GM19467 (cell line): ENCODE measurements at regions not wholly inside any gene's neighbourhood (a gene's known extent, or its start where the extent isn't known, plus 50 kb on each side); places are given as distances from the start of the nearest gene placed in this dataset.
"Not testable (repeated sequence)": the region's sequence is repeated elsewhere in the genome, so short reads cannot be mapped to it uniquely, and the experiment has no call there.

Source experiments
- ATAC-seq: cut with Tn5 transposase; IDR thresholded peaks from one replicate; pipeline ENCODE4 v1.9.1; 2021; ENCODE audit warnings: mild to moderate bottlenecking, moderate library complexity; ENCODE audit not compliant: unreplicated experiment

DNA sequence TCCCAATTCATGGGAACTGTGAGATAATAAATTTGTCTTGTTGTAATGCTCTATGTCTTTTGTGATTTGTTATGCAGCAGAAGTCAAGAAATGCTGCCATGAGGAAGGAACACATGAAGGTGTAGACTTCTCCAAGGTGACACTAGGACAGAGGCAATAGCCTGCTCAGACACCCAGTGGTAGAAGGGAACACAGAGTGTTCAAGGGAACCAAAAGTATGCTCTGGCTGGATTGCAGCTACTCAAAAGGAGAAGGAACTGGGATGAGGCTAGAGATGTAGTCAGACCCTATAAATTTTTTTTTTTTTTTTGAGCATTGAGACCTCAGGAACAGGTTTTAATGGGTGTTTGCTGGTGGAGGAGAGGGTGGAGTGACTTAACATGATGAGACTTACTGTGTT lies 232.5 kb downstream of the PARP8 start:
- no peak for ATAC-seq

DNA sequence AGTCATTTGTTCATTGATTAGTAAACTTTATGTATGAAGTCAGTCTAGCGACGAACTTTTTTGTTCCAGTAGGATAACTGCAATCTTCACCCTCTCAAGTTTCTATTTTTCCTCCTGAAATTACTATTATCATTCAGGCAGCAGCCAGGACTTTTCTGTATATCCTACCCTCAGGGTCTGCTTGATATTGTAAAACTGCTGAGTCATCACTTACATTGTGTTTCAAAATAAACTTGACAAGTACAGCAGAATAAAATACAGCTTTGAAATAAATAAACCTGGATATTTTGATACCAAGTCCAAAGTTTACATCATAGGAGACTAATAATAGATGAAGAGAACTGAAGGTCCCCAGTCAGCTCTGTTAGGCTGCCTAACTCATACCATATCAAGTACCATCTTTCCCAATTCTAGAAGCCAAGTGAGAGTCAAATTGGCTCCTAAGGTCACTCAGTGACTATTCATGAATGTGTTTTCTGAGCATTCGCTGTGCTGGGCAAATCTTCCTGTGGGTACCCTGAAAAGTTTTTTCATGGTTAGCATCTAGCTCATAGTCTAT lies 234.6 kb downstream of the PARP8 start:
- no peak for ATAC-seq

- ATAC-seq = no peak
Measured at GRCh38 chr5:50903651-50904050, 237.2 kb downstream of the PARP8 start.

DNA sequence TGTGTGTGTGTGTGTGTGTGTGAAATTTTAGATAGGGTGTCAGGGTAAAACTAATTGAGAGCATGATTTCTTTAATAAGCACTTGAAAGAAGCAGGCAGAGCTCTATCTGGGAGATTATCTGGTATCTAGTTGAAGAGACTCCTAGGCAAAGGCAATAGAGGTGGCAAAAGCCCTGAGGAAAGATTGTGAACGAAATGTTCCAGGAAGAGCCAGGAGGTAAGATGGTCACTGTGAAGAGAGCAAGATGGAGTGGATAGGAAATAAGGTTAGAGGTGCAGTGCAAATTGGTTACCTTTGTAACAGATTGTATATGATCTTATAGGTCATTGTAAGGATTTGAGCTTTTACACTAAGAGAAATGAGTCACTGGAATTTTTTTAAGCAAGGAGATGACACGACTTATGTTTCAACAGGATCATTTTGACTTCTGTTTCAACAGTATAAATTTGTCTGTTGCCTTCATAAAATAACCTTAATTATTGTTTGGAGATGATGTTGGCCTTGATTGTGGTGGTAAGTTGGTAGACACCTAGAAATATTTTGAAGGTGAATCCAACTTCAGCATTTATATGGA lies 239.6 kb downstream of the PARP8 start:
- ATAC-seq = no peak

- not testable (repeated sequence) for ATAC-seq
Measured at GRCh38 chr5:50920160-50920559, 253.7 kb downstream of the PARP8 start.

- ATAC-seq = no peak
Measured at GRCh38 chr5:50921366-50922133, 255.1 kb downstream of the PARP8 start.

DNA sequence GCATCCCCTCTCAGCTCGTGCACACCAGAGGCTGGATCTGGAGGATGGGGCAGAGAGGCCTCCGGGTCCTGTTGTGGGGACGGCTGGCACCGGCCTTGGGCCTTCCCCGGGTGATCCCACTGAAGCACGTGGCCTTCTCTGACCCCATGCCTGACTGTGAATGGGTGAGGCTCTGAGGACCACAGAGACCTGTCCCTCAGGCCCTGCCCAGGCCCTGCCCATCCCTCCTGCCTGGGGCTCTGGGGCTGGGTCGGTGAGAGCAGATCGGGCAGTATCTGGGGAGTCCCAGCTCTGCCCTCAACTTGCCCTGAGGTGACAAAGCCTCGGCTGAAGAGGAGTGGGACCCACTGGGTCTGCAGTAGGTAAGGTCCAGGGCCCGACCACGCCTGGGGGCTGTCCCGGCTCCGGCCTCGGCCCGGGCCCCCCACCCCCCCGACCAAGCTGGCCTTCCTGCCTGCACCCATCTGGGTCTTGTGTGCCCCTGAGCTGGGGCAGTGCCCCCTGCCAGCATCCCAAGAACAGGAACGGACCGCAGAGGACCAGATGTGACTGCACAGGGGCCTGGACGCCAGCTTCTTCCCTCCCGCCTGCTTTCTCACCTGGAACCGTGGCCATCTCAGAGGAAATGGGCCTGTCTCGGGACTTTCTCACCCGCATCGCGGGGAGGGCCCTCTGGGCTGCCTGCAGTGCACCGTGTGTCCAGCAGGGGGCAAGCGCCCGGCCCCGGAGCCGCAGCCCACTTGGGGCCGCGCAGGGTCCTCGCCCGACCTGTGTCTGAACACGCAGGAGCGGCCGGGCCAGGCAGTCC lies 255.9 kb downstream of the PARP8 start:
- not testable (repeated sequence) for ATAC-seq

DNA sequence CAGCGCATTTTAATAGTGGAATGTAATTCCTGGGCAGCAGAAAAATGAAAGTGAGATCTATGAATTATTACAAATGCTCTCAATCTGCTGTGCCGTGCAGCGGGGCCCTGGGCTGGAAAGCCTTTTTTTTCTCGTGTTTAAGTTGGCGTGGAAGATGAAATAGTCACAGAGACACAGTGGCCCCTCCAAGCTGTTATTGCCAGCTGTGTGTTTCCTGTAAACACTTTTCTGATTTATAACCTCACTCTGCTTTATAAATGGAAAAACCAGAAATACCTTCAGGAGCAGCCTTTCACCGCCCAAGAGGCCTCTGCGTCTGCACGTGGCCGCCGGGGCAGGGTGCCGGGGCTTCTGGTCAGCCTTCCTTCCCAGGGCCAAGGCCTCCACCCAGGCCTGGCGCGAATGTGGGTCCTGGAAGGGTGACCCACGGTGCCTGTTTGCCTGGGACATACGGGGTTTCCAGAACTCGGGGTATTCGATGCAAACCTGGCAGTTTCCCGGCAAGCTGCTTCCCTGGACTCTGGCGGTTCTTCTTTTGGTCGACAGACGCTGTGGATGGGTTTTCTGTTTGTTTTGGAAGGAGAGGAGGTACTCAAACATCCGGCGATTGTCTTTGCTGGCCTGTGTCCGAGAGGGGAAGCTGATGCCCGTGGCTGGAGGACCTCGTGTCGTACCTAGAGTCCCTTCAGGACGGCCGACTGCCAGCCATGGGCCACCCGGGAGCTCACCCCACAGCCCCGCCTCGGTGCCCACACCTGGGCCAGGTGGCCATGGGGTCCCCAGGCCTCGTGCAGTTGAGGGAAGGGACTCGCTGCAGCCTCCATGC lies 256.7 kb downstream of the PARP8 start:
- no peak for ATAC-seq

DNA sequence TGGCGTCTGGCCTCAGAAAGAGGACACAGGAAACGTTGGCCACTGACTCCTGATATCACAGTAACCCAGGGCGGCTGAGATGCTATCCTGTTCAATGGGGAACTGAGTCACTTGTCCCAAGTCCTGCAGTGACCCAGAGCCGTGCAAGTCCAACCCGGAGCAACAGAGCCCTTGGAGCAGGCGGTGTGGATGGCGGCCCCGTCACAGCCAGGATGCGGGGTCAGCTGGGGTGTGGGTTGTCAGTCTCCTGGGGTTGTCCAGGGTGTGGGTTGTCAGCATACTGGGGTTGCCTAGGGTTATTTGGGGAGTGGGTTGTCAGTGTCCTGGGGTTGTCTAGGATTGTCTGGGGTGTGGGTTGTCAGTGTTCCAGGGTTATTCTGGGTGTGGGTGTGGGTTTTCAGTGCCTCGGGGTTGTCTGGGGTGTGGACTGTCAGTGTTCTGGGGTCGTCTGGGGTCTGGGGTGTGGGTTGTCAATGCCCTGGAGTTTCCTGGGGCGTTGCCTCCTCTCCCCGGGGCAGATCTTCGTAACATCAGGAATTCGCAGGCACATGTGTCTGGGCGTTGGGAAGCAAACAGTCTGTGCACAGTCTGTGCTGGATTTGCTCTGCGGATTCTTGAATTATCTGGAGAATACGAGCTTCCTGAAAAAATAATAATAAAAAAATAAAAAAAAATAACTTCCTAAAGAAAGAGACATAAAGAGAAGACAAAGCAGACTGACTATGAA lies 257.5 kb downstream of the PARP8 start:
- no peak for ATAC-seq

DNA sequence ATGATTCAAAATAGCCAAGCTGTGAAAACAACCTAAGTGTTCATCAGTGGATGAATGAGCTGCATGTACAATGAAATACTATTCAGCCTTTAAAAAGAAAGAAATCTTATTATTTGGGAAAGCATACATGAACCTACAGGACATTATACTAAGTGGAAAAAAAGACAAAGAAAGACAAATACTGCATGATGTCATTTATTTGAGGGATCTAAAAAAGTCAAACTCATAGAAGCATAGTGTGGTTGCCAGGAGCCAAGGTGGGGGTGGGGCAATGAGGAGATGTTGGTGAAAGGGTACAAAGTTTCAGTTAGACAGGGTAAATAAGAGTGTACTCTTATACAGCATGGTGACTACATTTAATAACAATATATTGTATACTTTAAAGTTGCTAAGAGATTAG lies 261.5 kb downstream of the PARP8 start:
- ATAC-seq = no peak

- ATAC-seq = no peak
Measured at GRCh38 chr5:50929174-50929573, 262.7 kb downstream of the PARP8 start.

DNA sequence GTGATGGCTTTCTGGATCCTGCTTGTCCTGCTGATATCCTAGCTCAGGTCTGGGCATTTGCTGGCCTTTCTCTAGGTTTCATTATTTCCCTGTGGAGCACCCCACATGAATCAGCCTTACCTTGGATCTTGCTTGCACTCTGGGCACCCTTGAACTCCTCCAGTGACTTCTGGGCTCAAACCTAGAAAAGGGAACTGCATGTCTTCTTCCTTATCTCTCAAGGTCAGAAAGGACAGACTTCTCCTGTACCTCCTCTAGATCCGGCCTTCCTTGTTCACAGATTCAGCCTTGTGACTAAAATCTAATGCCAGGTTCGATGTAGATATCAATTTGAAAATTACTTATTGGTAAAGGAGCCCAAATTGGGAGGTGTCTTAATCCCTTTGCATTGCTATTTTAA lies 267.9 kb downstream of the PARP8 start:
- no peak for ATAC-seq

DNA sequence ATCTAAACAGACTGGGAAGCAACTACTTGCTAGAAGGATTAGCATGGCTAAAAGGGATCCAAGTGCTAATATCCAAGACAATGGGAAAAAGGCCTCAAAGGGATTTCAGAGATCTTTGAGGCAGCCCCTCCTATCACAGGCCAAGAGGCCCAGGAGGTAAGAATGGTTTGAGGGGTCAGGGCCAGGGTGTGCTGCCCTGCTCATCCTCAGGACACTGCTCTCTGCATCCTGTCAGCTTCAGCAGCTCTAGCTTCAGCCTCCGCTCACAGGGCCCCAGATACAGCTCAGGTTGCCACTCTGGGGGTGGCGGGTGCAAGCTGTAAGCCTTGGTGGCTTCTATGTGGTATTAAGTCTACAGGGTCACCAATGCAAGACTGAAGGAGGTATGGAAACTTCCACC lies 278.7 kb downstream of the PARP8 start:
- no peak for ATAC-seq

DNA sequence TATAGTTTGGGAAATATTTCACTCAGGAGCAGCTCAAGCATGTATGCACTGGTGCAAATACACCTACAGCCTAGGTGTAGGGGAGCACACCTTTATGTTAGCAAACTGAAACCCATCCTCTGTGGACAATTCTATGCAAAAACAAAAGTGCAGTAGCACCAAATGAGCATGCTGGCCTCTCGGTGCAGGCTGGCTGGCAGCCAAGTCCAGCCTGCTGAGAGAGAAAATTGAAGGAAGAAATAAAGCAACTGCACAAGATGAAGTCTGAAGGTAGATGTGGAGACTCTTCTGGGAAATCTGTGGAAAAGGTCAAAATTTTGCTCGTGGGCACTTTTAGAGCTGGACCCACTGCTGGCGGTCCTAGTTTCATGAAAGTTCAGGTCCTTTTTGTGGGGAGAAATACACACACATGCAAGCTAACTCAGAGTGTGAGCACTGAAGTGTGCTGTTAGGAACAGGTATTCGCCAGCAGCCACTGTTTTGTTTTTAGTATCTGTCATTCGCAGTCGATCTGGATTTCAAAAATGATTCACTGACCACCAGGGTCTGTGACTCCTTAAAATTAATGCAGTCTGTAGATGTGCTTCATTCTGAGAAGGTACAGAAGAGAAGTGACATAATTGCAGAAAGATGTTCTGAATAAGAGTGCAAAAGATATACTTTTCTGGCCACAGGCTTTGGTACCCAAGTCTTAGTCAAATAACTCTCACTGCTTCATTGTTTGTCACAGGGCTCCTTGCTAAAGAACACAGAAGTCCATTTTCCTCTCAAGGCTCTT lies 281.7 kb downstream of the PARP8 start:
- ATAC-seq = no peak

GRCh38 chr5:50953290-50953689 lies 286.9 kb downstream of the PARP8 start:
- ATAC-seq = no peak

DNA sequence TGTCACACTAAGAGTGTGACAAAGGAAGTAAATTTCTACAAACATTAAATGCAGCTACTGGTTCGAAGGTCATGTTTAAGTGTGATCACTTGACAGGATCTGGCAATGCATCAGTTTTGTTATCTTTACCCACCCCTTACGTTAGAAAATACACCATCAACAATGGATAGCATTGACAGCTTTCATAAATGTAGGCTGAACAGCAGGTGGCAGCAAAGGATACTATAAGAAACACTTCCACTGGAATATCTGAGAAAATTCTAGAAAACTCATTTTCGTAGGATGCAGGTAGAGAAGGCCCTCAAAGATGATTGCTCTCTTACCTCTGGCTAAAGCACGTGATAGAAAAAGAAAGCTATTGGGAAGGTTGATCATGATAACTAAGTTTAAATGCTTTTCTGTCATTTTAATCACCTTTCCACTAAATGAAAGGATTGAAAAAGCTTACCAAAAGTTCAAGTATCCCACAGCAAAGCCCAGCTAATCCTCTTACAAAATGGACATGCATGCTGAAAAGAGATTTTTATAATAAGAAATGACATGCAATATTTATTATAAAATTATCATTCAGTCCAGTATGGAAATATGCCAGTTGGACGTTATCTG lies 292.5 kb downstream of the PARP8 start:
- no peak for ATAC-seq

- ATAC-seq = peak; percentile 75
Measured at GRCh38 chr5:50962934-50963872, 296.8 kb downstream of the PARP8 start.
